Activated CD8-positive, alpha-beta memory T cell treated with anti-CD3 and anti-CD28 coated beads, Interleukin-2, amount 50 U/mL, for 24 hours (primary cell): ENCODE measurements at regions not wholly inside any gene's neighbourhood (a gene's known extent, or its start where the extent isn't known, plus 50 kb on each side); places are given as distances from the start of the nearest gene placed in this dataset.
"Not testable (repeated sequence)": the region's sequence is repeated elsewhere in the genome, so short reads cannot be mapped to it uniquely, and the experiment has no call there.

Experiments
- DNase-seq: peaks from one replicate; pipeline ENCODE4 v3.0.0-alpha.2; 2020; ENCODE audit errors: extremely low read depth

- no peak for DNase-seq
These were observed 236.8 kb downstream of the TLE3 start for GRCh38 chr15:69860921-69861320.

- DNase-seq: no peak
These were observed 236.2 kb downstream of the TLE3 start for GRCh38 chr15:69861331-69862171.

GRCh38 chr15:69862540-69862939 is 235.2 kb downstream of the TLE3 start:
- no peak for DNase-seq

GRCh38 chr15:69863446-69863845 is 234.3 kb downstream of the TLE3 start:
- no peak for DNase-seq

- DNase-seq: no peak
These were observed 232.3 kb downstream of the TLE3 start for GRCh38 chr15:69865369-69865768.

GRCh38 chr15:69868756-69869155 is 229.0 kb downstream of the TLE3 start:
- DNase-seq: no peak

GRCh38 chr15:69869291-69869690 is 228.4 kb downstream of the TLE3 start:
- DNase-seq: no peak

- no peak for DNase-seq
These were observed 227.7 kb downstream of the TLE3 start for GRCh38 chr15:69869881-69870505.

GRCh38 chr15:69871511-69872134 is 226.1 kb downstream of the TLE3 start:
- DNase-seq: no peak

GRCh38 chr15:69873807-69874206 is 223.9 kb downstream of the TLE3 start:
- no peak for DNase-seq

GRCh38 chr15:69874321-69874720 is 223.4 kb downstream of the TLE3 start:
- no peak for DNase-seq

- DNase-seq: no peak
These were observed 221.4 kb downstream of the TLE3 start for GRCh38 chr15:69876064-69876940.

GRCh38 chr15:69879963-69880362 is 217.8 kb downstream of the TLE3 start:
- not testable (repeated sequence) for DNase-seq

GRCh38 chr15:69880571-69881301 is 217.0 kb downstream of the TLE3 start:
- no peak for DNase-seq

GRCh38 chr15:69881302-69881670 is 216.4 kb downstream of the TLE3 start:
- no peak for DNase-seq

GRCh38 chr15:69881766-69882165 is 216.0 kb downstream of the TLE3 start:
- no peak for DNase-seq

- no peak for DNase-seq
These were observed 214.4 kb downstream of the TLE3 start for GRCh38 chr15:69883306-69883705.

GRCh38 chr15:69885173-69885955 is 212.4 kb downstream of the TLE3 start:
- no peak for DNase-seq

GRCh38 chr15:69887009-69887408 is 210.7 kb downstream of the TLE3 start:
- DNase-seq: no peak

- no peak for DNase-seq
These were observed 210.2 kb downstream of the TLE3 start for GRCh38 chr15:69887553-69887952.
